ENCODE measurements at regions not wholly inside any gene's neighbourhood (a gene's known extent, or its start where the extent isn't known, plus 50 kb on each side); places are given as distances from the start of the nearest gene placed in this dataset.

DNA sequence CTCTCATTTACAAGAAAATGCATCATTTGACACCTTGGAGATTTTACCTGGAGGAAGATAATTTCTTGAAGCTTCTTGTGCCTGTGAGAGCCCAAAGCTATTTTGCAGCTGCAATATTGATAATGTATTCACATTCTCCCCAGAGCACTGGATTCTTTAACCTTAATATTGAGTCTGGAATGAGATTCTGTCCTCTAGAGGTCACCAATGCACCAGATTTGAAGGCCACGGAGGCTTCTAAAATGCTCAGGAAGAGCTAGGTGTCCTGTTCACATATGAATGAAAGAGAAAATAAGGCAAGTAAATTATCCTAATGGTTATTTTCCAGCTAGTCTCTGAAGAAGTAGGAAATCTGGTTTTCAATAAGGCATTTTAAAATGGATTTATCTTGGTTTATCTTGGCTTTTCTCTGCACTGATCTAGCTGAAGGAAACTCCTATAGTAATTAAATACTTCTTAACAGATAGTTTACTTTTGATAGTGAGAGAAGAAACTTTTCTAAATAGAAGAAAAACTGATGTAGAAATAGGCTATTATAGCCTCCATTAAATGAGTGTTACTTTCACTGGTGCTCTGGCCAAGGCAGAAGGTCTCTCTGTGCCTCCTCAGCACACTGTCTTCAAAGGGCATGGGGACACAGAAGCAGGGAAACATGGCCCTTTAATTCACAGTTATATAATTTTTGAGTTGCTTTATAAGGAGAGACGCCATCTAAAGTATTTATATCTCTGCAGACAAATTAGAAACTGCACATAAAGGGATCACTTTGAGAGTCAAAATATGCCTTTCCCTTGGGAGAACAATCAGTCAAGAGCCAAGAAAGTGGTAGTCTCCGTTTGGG, 297.0 kb upstream of the ACTBL2 start:
- H3K36me3 ChIP-seq (ENCODE audit: insufficient read depth, low read length): no peaks in the 10 kb centered on the region
- no peaks in the 10 kb centered on the region for H3K4me1 ChIP-seq (ENCODE audit: insufficient read depth, low read length)
- CTCF ChIA-PET (ENCODE audit: partially characterized antibody): interaction anchor here (0.6 to 5.1 kb wide), 10 partner anchors 8 to 1070 kb away, joined by 3 to 39 read pairs (median 3); no protein-coding TSS in a partner anchor
- H3K27me3 ChIP-seq (ENCODE audit: insufficient read depth, low read length): no peaks in the 10 kb centered on the region
- Mint-ChIP-seq H3K9me3 (no peaks in the 10 kb centered on the region), H3K36me3 (no peaks in the 10 kb centered on the region), H3K27ac (no peak overlapping the region), H3K27me3 (peaks cover 0 to 3% of the 10 kb centered on the region in 2 donors), H3K4me3 (no peak overlapping the region), H3K4me1 (no peaks in the 10 kb centered on the region)
- no peaks in the 10 kb centered on the region for H3K9me3 ChIP-seq (ENCODE audit: control insufficient read depth in 1 of 2, low read length in 2 of 2)
- intact Hi-C loops (cut with micrococcal nuclease): loop anchor here (1.0 kb wide), 2 partner anchors 480 to 681 kb away; partner anchors contain the start of gene PLK2
- no peak overlapping the region for H3K4me3 ChIP-seq (ENCODE audit: low read length in 2 of 2)
- no peak overlapping the region for H3K27ac ChIP-seq (ENCODE audit: low read depth, low read length)
- POLR2A ChIA-PET (ENCODE audit: partially characterized antibody): interaction anchor here (0.8 kb wide), 1 partner anchor 681 kb away, joined by 4 read pairs; no protein-coding TSS in a partner anchor
- DNase-seq: peak in 3 of 5 donors; percentile 13 to 17 (median 14)

DNA sequence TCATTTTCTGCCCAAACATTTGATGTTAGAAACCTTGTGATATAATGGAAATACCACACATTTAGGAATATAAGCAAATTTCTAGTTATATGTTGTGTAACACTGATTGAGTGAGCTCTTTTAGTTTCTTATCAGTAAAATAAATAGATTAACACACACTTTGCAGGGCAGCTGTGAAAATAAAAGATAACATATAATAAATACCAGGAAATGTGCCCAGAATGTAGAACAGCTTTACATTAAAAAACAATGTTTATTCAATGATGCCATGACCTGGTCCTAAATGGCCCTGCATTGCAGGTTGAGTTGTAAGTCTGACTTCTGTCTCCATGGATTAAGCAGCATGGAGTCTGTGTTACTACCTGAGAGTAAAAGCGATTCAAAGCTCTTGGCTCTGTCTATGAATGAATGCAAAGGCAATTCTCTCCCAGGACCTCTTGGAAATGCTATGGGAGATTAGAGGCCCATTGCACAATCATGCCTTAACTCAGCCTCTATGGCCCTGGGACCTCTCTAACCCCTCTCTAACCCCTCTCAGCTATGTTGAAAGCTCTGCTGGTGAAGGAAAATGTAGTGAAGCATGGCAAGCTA, 296.0 kb upstream of the ACTBL2 start:
- Histone ChIP-seq H3K27ac (ENCODE audit: low read depth, low read length) (no peak overlapping the region), H3K4me3 (ENCODE audit: low read length in 2 of 2) (no peak overlapping the region), H3K36me3 (ENCODE audit: insufficient read depth, low read length) (no peaks in the 10 kb centered on the region), H3K27me3 (ENCODE audit: insufficient read depth, low read length) (no peaks in the 10 kb centered on the region), H3K4me1 (ENCODE audit: insufficient read depth, low read length) (no peaks in the 10 kb centered on the region), H3K9me3 (ENCODE audit: control insufficient read depth in 1 of 2, low read length in 2 of 2) (no peaks in the 10 kb centered on the region)
- H3K9me3 Mint-ChIP-seq: no peaks in the 10 kb centered on the region
- peaks cover 0 to 3% of the 10 kb centered on the region in 2 donors for H3K27me3 Mint-ChIP-seq
- ChIA-PET POLR2A (ENCODE audit: partially characterized antibody) (interaction anchor here (0.8 kb wide), 1 partner anchor 682 kb away, joined by 4 read pairs; no protein-coding TSS in a partner anchor), CTCF (ENCODE audit: partially characterized antibody) (interaction anchor here (1.1 to 5.1 kb wide), 5 partner anchors 279 to 1071 kb away, joined by 3 to 39 read pairs (median 7); no protein-coding TSS in a partner anchor)
- no peak for DNase-seq
- no peaks in the 10 kb centered on the region for H3K36me3 Mint-ChIP-seq
- H3K4me3 Mint-ChIP-seq: no peak overlapping the region
- no peaks in the 10 kb centered on the region for H3K4me1 Mint-ChIP-seq
- intact Hi-C loops (cut with micrococcal nuclease): loop anchor here (1.0 kb wide), 2 partner anchors 479 to 682 kb away; partner anchors contain the start of gene PLK2
- no peak overlapping the region for H3K27ac Mint-ChIP-seq

- Mint-ChIP-seq H3K27ac (no peak overlapping the region), H3K27me3 (peaks cover 0 to 2% of the 10 kb centered on the region in 2 donors), H3K4me1 (no peaks in the 10 kb centered on the region), H3K9me3 (no peaks in the 10 kb centered on the region), H3K36me3 (no peaks in the 10 kb centered on the region), H3K4me3 (no peak overlapping the region)
- intact Hi-C loops (cut with micrococcal nuclease): no loop called here
- ChIA-PET CTCF (ENCODE audit: partially characterized antibody) (interaction anchor here (5.1 kb wide), 1 partner anchor 684 kb away, joined by 39 read pairs; no protein-coding TSS in a partner anchor), POLR2A (ENCODE audit: partially characterized antibody) (no interaction called here)
- H3K36me3 ChIP-seq (ENCODE audit: insufficient read depth, low read length): no peaks in the 10 kb centered on the region
- peaks cover 6% of the 10 kb centered on the region for H3K4me1 ChIP-seq (ENCODE audit: insufficient read depth, low read length)
- no peak for DNase-seq
- no peak overlapping the region for H3K27ac ChIP-seq (ENCODE audit: low read depth, low read length)
- H3K27me3 ChIP-seq (ENCODE audit: insufficient read depth, low read length): no peaks in the 10 kb centered on the region
- no peaks in the 10 kb centered on the region for H3K9me3 ChIP-seq (ENCODE audit: control insufficient read depth in 1 of 2, low read length in 2 of 2)
- no peak overlapping the region for H3K4me3 ChIP-seq (ENCODE audit: low read length in 2 of 2)
Measured at GRCh38 chr5:57777174-57777581, 294.6 kb upstream of the ACTBL2 start.

- no peaks in the 10 kb centered on the region for H3K36me3 ChIP-seq (ENCODE audit: insufficient read depth, low read length)
- ChIA-PET CTCF (ENCODE audit: partially characterized antibody) (interaction anchor here (0.8 to 1.0 kb wide), 2 partner anchors 478 to 685 kb away, joined by 4 read pairs; no protein-coding TSS in a partner anchor), POLR2A (ENCODE audit: partially characterized antibody) (no interaction called here)
- H3K9me3 Mint-ChIP-seq: no peaks in the 10 kb centered on the region
- H3K4me3 ChIP-seq (ENCODE audit: low read length in 2 of 2): no peak overlapping the region
- H3K9me3 ChIP-seq (ENCODE audit: control insufficient read depth in 1 of 2, low read length in 2 of 2): no peaks in the 10 kb centered on the region
- H3K27me3 ChIP-seq (ENCODE audit: insufficient read depth, low read length): no peaks in the 10 kb centered on the region
- DNase-seq: no peak
- H3K36me3 Mint-ChIP-seq: no peaks in the 10 kb centered on the region
- peaks cover 0 to 1% of the 10 kb centered on the region in 2 donors for H3K27me3 Mint-ChIP-seq
- H3K4me3 Mint-ChIP-seq: no peak overlapping the region
- no peak overlapping the region for H3K27ac ChIP-seq (ENCODE audit: low read depth, low read length)
- intact Hi-C loops (cut with micrococcal nuclease): no loop called here
- no peak overlapping the region for H3K27ac Mint-ChIP-seq
- H3K4me1 Mint-ChIP-seq: no peaks in the 10 kb centered on the region
- H3K4me1 ChIP-seq (ENCODE audit: insufficient read depth, low read length): peaks cover 7% of the 10 kb centered on the region
Measured at GRCh38 chr5:57776035-57776434, 293.4 kb upstream of the ACTBL2 start.

GRCh38 chr5:57774439-57774838, 291.8 kb upstream of the ACTBL2 start:
- DNase-seq: no peak
- Histone ChIP-seq H3K36me3 (ENCODE audit: insufficient read depth, low read length) (no peaks in the 10 kb centered on the region), H3K27me3 (ENCODE audit: insufficient read depth, low read length) (no peaks in the 10 kb centered on the region), H3K27ac (ENCODE audit: low read depth, low read length) (no peak overlapping the region), H3K4me3 (ENCODE audit: low read length in 2 of 2) (no peak overlapping the region), H3K9me3 (ENCODE audit: control insufficient read depth in 1 of 2, low read length in 2 of 2) (no peaks in the 10 kb centered on the region), H3K4me1 (ENCODE audit: insufficient read depth, low read length) (peaks cover 7% of the 10 kb centered on the region)
- Mint-ChIP-seq H3K4me3 (no peak overlapping the region), H3K9me3 (no peaks in the 10 kb centered on the region), H3K27me3 (peaks cover 0 to 1% of the 10 kb centered on the region in 2 donors), H3K27ac (no peak overlapping the region), H3K36me3 (no peaks in the 10 kb centered on the region), H3K4me1 (no peaks in the 10 kb centered on the region)
- POLR2A ChIA-PET (ENCODE audit: partially characterized antibody): no interaction called here
- intact Hi-C loops (cut with micrococcal nuclease): no loop called here
- CTCF ChIA-PET (ENCODE audit: partially characterized antibody): no interaction called here

- H3K9me3 Mint-ChIP-seq: peaks cover 0 to 2% (median 0%) of the 10 kb centered on the region in 8 donors
- POLR2A ChIA-PET (ENCODE audit: partially characterized antibody): no interaction called here
- H3K27me3 Mint-ChIP-seq: peaks cover 0 to 6% of the 10 kb centered on the region in 2 donors
- CTCF ChIA-PET (ENCODE audit: partially characterized antibody): interaction anchor here (1.3 kb wide), 1 partner anchor 273 kb away, joined by 4 read pairs; no protein-coding TSS in a partner anchor
- no peak overlapping the region for H3K4me3 Mint-ChIP-seq
- no peaks in the 10 kb centered on the region for H3K36me3 Mint-ChIP-seq
- peaks cover 7% of the 10 kb centered on the region for H3K4me1 ChIP-seq (ENCODE audit: insufficient read depth, low read length)
- DNase-seq: peak in 1 of 5 donors; percentile 10
- no peaks in the 10 kb centered on the region for H3K9me3 ChIP-seq (ENCODE audit: control insufficient read depth in 1 of 2, low read length in 2 of 2)
- no peak overlapping the region for H3K4me3 ChIP-seq (ENCODE audit: low read length in 2 of 2)
- intact Hi-C loops (cut with micrococcal nuclease): loop anchor here (2.0 kb wide), 1 partner anchor 472 kb away; no protein-coding TSS in a partner anchor
- H3K27ac ChIP-seq (ENCODE audit: low read depth, low read length): no peak overlapping the region
- peak overlapping the region in 1 of 7 donors; percentile 43 for H3K27ac Mint-ChIP-seq
- no peaks in the 10 kb centered on the region for H3K27me3 ChIP-seq (ENCODE audit: insufficient read depth, low read length)
- H3K4me1 Mint-ChIP-seq: no peaks in the 10 kb centered on the region
- no peaks in the 10 kb centered on the region for H3K36me3 ChIP-seq (ENCODE audit: insufficient read depth, low read length)
Measured at GRCh38 chr5:57772512-57772911, 289.9 kb upstream of the ACTBL2 start.

DNA sequence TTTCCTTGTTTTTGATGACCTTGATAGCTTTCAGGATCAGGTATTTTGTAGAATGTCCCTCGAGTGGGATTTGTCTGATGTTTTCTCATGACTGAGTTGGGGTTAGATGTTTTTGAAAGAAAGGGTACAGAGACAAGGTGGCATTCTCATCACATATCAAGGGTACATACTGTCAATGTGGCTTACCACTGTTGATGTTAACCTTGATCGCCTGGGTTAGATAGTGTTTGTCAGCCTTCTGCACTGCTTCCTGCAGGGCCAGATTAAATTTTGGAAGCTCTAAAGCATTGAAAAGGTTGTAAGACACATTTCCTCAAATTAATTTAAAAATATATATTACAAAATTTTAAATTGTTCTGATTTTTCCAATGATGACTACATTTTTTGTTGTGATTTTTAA, 287.4 kb upstream of the ACTBL2 start:
- Mint-ChIP-seq H3K36me3 (no peaks in the 10 kb centered on the region), H3K9me3 (peaks cover 0 to 2% (median 0%) of the 10 kb centered on the region in 8 donors), H3K27me3 (peaks cover 0 to 6% of the 10 kb centered on the region in 2 donors), H3K27ac (no peak overlapping the region), H3K4me3 (peak overlapping the region in 1 of 8 donors; percentile 3), H3K4me1 (no peaks in the 10 kb centered on the region)
- no peaks in the 10 kb centered on the region for H3K36me3 ChIP-seq (ENCODE audit: insufficient read depth, low read length)
- no peak overlapping the region for H3K4me3 ChIP-seq (ENCODE audit: low read length in 2 of 2)
- POLR2A ChIA-PET (ENCODE audit: partially characterized antibody): no interaction called here
- DNase-seq: no peak
- intact Hi-C loops (cut with micrococcal nuclease): no loop called here
- CTCF ChIA-PET (ENCODE audit: partially characterized antibody): no interaction called here
- H3K4me1 ChIP-seq (ENCODE audit: insufficient read depth, low read length): peaks cover 7% of the 10 kb centered on the region
- no peaks in the 10 kb centered on the region for H3K27me3 ChIP-seq (ENCODE audit: insufficient read depth, low read length)
- H3K9me3 ChIP-seq (ENCODE audit: control insufficient read depth in 1 of 2, low read length in 2 of 2): no peaks in the 10 kb centered on the region
- no peak overlapping the region for H3K27ac ChIP-seq (ENCODE audit: low read depth, low read length)

All from CD4-positive, alpha-beta memory T cell (primary cell).